GM19438 (cell line): ENCODE measurements at regions not wholly inside any gene's neighbourhood (a gene's known extent, or its start where the extent isn't known, plus 50 kb on each side); places are given as distances from the start of the nearest gene placed in this dataset.

ENCODE experiments used
- ATAC-seq: cut with Tn5 transposase; IDR thresholded peaks from one replicate; pipeline ENCODE4 v1.9.1; 2021; ENCODE audit warnings: low read depth; ENCODE audit not compliant: unreplicated experiment

- no peak for ATAC-seq
Observed at GRCh38 chr2:15073664-15074063, 441.1 kb downstream of the LRATD1 start.

- ATAC-seq = no peak
Observed at GRCh38 chr2:15074319-15074718, 441.8 kb downstream of the LRATD1 start.

GRCh38 chr2:15074751-15075700 is 442.5 kb downstream of the LRATD1 start:
- no peak for ATAC-seq

- ATAC-seq = no peak
Observed at GRCh38 chr2:15076668-15077067, 444.2 kb downstream of the LRATD1 start.

- ATAC-seq = no peak
Observed at GRCh38 chr2:15081356-15081755, 448.8 kb downstream of the LRATD1 start.

- no peak for ATAC-seq
Observed at GRCh38 chr2:15082105-15083058, 449.9 kb downstream of the LRATD1 start.

- no peak for ATAC-seq
Observed at GRCh38 chr2:15084826-15085489, 452.4 kb downstream of the LRATD1 start.

GRCh38 chr2:15092181-15092580 is 459.7 kb downstream of the LRATD1 start:
- ATAC-seq = no peak

- no peak for ATAC-seq
Observed at GRCh38 chr2:15092691-15093090, 460.2 kb downstream of the LRATD1 start.

GRCh38 chr2:15094161-15094560 is 461.6 kb downstream of the LRATD1 start:
- ATAC-seq = no peak

GRCh38 chr2:15096873-15097272 is 464.3 kb downstream of the NBAS start:
- ATAC-seq = no peak

GRCh38 chr2:15107137-15107536 is 454.0 kb downstream of the NBAS start:
- no peak for ATAC-seq

- no peak for ATAC-seq
Observed at GRCh38 chr2:15111718-15112117, 449.4 kb downstream of the NBAS start.

- ATAC-seq = no peak
Observed at GRCh38 chr2:15112216-15112615, 448.9 kb downstream of the NBAS start.

- no peak for ATAC-seq
Observed at GRCh38 chr2:15115776-15116175, 445.4 kb downstream of the NBAS start.

GRCh38 chr2:15116830-15117229 is 444.3 kb downstream of the NBAS start:
- no peak for ATAC-seq
